ENCODE measurements at regions not wholly inside any gene's neighbourhood (a gene's known extent, or its start where the extent isn't known, plus 50 kb on each side); places are given as distances from the start of the nearest gene placed in this dataset.
A peak's percentile ranks its signal among the peaks of the same experiment; 100 is the strongest.

DNA sequence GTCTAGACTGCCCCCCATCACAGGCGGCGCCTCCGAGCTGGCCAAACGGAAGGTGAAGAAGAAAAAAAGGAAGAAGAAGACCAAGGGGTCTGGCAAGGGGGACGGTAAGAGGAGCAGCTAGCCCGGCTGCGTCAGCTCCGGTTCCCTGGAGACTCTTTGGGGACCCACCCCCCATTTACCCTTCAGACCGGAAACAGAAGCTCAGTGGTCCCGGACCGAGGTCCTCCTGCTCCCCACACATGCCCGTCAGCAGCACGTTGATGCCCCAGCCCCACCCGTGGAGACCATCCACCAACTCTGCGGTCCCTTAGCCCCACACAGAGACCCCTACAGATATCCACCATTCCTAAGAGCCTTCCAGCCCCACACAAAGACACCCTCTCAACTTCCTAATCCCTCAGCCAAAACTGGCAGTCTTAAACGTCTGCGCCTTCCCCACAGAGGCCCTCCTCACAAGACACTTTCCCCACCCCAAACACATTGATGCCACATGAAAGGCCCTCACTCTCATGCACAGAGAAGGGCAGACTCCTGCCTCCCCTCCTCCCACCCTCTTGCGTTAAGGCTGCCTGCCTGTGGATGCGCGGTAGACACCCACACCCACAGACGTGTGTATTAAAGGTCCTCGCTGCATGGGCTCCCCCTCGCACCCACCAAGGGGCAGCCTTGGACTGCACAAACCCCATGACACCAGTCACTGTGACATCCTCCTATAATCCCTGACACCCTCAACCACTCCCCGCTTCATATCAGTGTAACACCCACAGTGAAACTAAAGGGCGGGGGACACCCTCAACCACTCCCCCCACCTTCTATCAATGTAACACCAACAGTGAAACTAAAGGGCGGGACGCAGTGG lies 58.2 kb upstream of the RPH3AL start:
- Histone ChIP-seq H3K27ac (ENCODE audit: low read depth, low read length) (peak overlapping the region; percentile 88), H3K4me3 (ENCODE audit: low read length) (peak overlapping the region; percentile 77), H3K36me3 (ENCODE audit: control insufficient read depth in 2 of 3, insufficient read depth in 3 of 3, low read length in 3 of 3) (no peaks in the 10 kb centered on the region), H3K27me3 (ENCODE audit: control insufficient read depth in 2 of 2, insufficient read depth in 2 of 2, low read length in 2 of 2) (no peaks in the 10 kb centered on the region), H3K9me3 (ENCODE audit: control insufficient read depth in 2 of 3, low read length in 3 of 3) (no peaks in the 10 kb centered on the region), H3K4me1 (ENCODE audit: control insufficient read depth in 2 of 2, insufficient read depth in 2 of 2, low read length in 2 of 2) (peaks cover 39 to 45% of the 10 kb centered on the region in 2 donors)
- peak; percentile 83 for ATAC-seq
- peak overlapping the region; percentile 91 to 97 (median 94) for H3K4me3 Mint-ChIP-seq
- H3K27me3 Mint-ChIP-seq: peaks cover 0 to 7% (median 0%) of the 10 kb centered on the region in 5 donors
- intact Hi-C loops (cut with micrococcal nuclease): loop anchor here (1.0 to 5.0 kb wide), 8 partner anchors 8 to 586 kb away; partner anchors contain the start of genes GEMIN4 (in 2 of the 2), GLOD4 (in 1 of the 2), MRM3 (in 1 of the 2) and TIMM22 (in 1 of the 2)
- DNase-seq: peak; percentile 49 to 91 (median 84)
- H3K4me1 Mint-ChIP-seq: peaks cover 48 to 78% (median 74%) of the 10 kb centered on the region in 7 donors
- CTCF ChIA-PET: interaction anchor here (0.6 to 2.5 kb wide), 11 partner anchors 9 to 291 kb away, joined by 4 to 63 read pairs (median 5); no protein-coding TSS in a partner anchor
- peaks cover 0 to 18% (median 0%) of the 10 kb centered on the region in 11 donors for H3K9me3 Mint-ChIP-seq
- H3K36me3 Mint-ChIP-seq: peaks cover 0 to 44% (median 5%) of the 10 kb centered on the region in 5 donors
- peak overlapping the region; percentile 90 to 99 (median 98) for H3K27ac Mint-ChIP-seq
- POLR2A ChIA-PET: interaction anchor here (0.7 to 2.4 kb wide), 8 partner anchors 9 to 293 kb away, joined by 4 to 19 read pairs (median 8); no protein-coding TSS in a partner anchor

- Mint-ChIP-seq H3K9me3 (peaks cover 0 to 18% (median 0%) of the 10 kb centered on the region in 11 donors), H3K4me3 (peak overlapping the region; percentile 91 to 97 (median 94)), H3K4me1 (peaks cover 53 to 76% (median 72%) of the 10 kb centered on the region in 7 donors), H3K36me3 (peaks cover 0 to 39% (median 5%) of the 10 kb centered on the region in 5 donors), H3K27ac (peak overlapping the region; percentile 90 to 99 (median 98)), H3K27me3 (peaks cover 0 to 7% (median 0%) of the 10 kb centered on the region in 5 donors)
- no peaks in the 10 kb centered on the region for H3K27me3 ChIP-seq (ENCODE audit: control insufficient read depth in 2 of 2, insufficient read depth in 2 of 2, low read length in 2 of 2)
- intact Hi-C loops (cut with micrococcal nuclease): loop anchor here (1.0 to 5.0 kb wide), 7 partner anchors 8 to 587 kb away; partner anchors contain the start of genes GEMIN4 (in 1 of the 2), GLOD4 (in 1 of the 2), MRM3 (in 1 of the 2) and TIMM22 (in 1 of the 2)
- H3K27ac ChIP-seq (ENCODE audit: low read depth, low read length): peak overlapping the region; percentile 88
- ChIA-PET CTCF (interaction anchor here (0.9 kb wide), 1 partner anchor 290 kb away, joined by 4 read pairs; no protein-coding TSS in a partner anchor), POLR2A (interaction anchor here (0.7 to 1.0 kb wide), 2 partner anchors 9 to 158 kb away, joined by 4 read pairs; no protein-coding TSS in a partner anchor)
- peaks cover 36 to 37% of the 10 kb centered on the region in 2 donors for H3K4me1 ChIP-seq (ENCODE audit: control insufficient read depth in 2 of 2, insufficient read depth in 2 of 2, low read length in 2 of 2)
- DNase-seq (peak; percentile 97 to 100 (median 99)), ATAC-seq (peak; percentile 62)
- no peaks in the 10 kb centered on the region for H3K36me3 ChIP-seq (ENCODE audit: control insufficient read depth in 2 of 3, insufficient read depth in 3 of 3, low read length in 3 of 3)
- H3K9me3 ChIP-seq (ENCODE audit: control insufficient read depth in 2 of 3, low read length in 3 of 3): no peaks in the 10 kb centered on the region
- H3K4me3 ChIP-seq (ENCODE audit: low read length): peak overlapping the region; percentile 77
Measured at GRCh38 chr17:409848-410542, 57.4 kb upstream of the RPH3AL start.

DNA sequence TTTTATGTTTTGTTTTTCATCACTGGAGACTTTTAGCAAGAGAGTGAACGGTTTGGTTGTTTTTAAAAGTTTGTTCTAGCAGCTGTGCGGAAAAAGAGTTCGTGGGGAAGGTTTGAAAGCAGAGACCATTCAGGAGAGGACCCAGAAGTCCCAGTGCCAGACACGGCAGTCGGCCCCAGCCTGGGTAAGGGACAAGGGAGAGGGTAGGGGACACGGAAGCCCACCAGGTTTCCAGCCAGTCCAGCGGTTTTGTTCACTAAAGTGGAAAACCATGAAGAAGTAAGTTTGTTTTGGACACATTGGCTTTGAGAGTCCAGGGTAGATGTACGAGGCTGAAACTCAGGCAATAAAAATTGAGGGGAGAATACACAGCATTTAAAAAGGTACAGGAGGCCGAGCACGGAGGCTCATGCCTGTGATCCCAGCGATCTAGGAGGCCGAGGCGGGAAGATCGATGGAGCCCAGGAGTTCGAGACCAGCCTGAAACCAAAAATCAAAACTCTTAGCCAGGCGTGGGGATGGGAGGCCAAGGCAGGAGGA lies 56.8 kb upstream of the RPH3AL start:
- ATAC-seq (no peak), DNase-seq (peak in 1 of 9 donors; percentile 7)
- H3K9me3 Mint-ChIP-seq: peaks cover 0 to 18% (median 0%) of the 10 kb centered on the region in 11 donors
- Histone ChIP-seq H3K27ac (ENCODE audit: low read depth, low read length) (peak overlapping the region; percentile 73), H3K4me1 (ENCODE audit: control insufficient read depth in 2 of 2, insufficient read depth in 2 of 2, low read length in 2 of 2) (peaks cover 31 to 33% of the 10 kb centered on the region in 2 donors), H3K4me3 (ENCODE audit: low read length) (peak overlapping the region; percentile 48), H3K27me3 (ENCODE audit: control insufficient read depth in 2 of 2, insufficient read depth in 2 of 2, low read length in 2 of 2) (no peaks in the 10 kb centered on the region), H3K9me3 (ENCODE audit: control insufficient read depth in 2 of 3, low read length in 3 of 3) (no peaks in the 10 kb centered on the region), H3K36me3 (ENCODE audit: control insufficient read depth in 2 of 3, insufficient read depth in 3 of 3, low read length in 3 of 3) (peaks cover 0 to 5% (median 0%) of the 10 kb centered on the region in 3 experiments)
- H3K4me3 Mint-ChIP-seq: peak overlapping the region; percentile 91 to 97 (median 94)
- peaks cover 2 to 37% (median 7%) of the 10 kb centered on the region in 5 donors for H3K36me3 Mint-ChIP-seq
- ChIA-PET CTCF (no interaction called here), POLR2A (interaction anchor here (0.6 kb wide), 1 partner anchor 38 kb away, joined by 3 read pairs; no protein-coding TSS in a partner anchor)
- H3K4me1 Mint-ChIP-seq: peaks cover 49 to 76% (median 72%) of the 10 kb centered on the region in 7 donors
- H3K27me3 Mint-ChIP-seq: peaks cover 0 to 7% (median 0%) of the 10 kb centered on the region in 5 donors
- intact Hi-C loops (cut with micrococcal nuclease): no loop called here
- peak overlapping the region; percentile 90 to 99 (median 98) for H3K27ac Mint-ChIP-seq

GRCh38 chr17:404703-405102 lies 52.1 kb upstream of the RPH3AL start:
- peak overlapping the region in 5 of 9 donors; percentile 19 to 65 (median 44) for H3K27ac Mint-ChIP-seq
- no peaks in the 10 kb centered on the region for H3K9me3 ChIP-seq (ENCODE audit: control insufficient read depth in 2 of 3, low read length in 3 of 3)
- DNase-seq (no peak), ATAC-seq (no peak)
- H3K36me3 ChIP-seq (ENCODE audit: control insufficient read depth in 2 of 3, insufficient read depth in 3 of 3, low read length in 3 of 3): peaks cover 7 to 27% (median 17%) of the 10 kb centered on the region in 3 experiments
- H3K4me3 ChIP-seq (ENCODE audit: low read length): no peak overlapping the region
- ChIA-PET POLR2A (no interaction called here), CTCF (no interaction called here)
- no peaks in the 10 kb centered on the region for H3K27me3 ChIP-seq (ENCODE audit: control insufficient read depth in 2 of 2, insufficient read depth in 2 of 2, low read length in 2 of 2)
- intact Hi-C loops (cut with micrococcal nuclease): no loop called here
- H3K27ac ChIP-seq (ENCODE audit: low read depth, low read length): no peak overlapping the region
- H3K36me3 Mint-ChIP-seq: peaks cover 9 to 25% (median 13%) of the 10 kb centered on the region in 5 donors
- peak overlapping the region in 2 of 10 donors; percentile 8 to 63 for H3K4me3 Mint-ChIP-seq
- H3K4me1 ChIP-seq (ENCODE audit: control insufficient read depth in 2 of 2, insufficient read depth in 2 of 2, low read length in 2 of 2): peaks cover 6 to 7% of the 10 kb centered on the region in 2 donors
- peaks cover 0 to 7% (median 0%) of the 10 kb centered on the region in 11 donors for H3K9me3 Mint-ChIP-seq
- peaks cover 0 to 3% (median 0%) of the 10 kb centered on the region in 5 donors for H3K27me3 Mint-ChIP-seq
- peaks cover 15 to 45% (median 39%) of the 10 kb centered on the region in 7 donors for H3K4me1 Mint-ChIP-seq
